Keratinocyte (primary cell): ENCODE measurements at regions not wholly inside any gene's neighbourhood (a gene's known extent, or its start where the extent isn't known, plus 50 kb on each side); places are given as distances from the start of the nearest gene placed in this dataset.

Experiments
- DNase-seq: peaks from one replicate; pipeline ENCODE4 v3.0.0-alpha.2; 2011; ENCODE audit warnings: low read depth, missing footprints, low spot score
- FAIRE-seq: peaks from 2 replicates; lab custom pipeline; 2011; peaks lifted over from hg19 to GRCh38; lab: Jason Lieb, UNC
- H2AFZ ChIP-seq: 2 replicates; pipeline ENCODE4 v1.6.0; 2012; ENCODE audit warnings: low read length, control low read depth, inconsistent platforms; ENCODE audit not compliant: control insufficient read depth
- H3K27ac ChIP-seq: 2 replicates; pipeline ENCODE4 v1.5.1; 2011; ENCODE audit warnings: low read length; ENCODE audit not compliant: control insufficient read depth, insufficient read depth
- H3K27me3 ChIP-seq: 3 replicates; pipeline ENCODE4 v1.6.0; 2011; ENCODE audit warnings: low read length; ENCODE audit not compliant: control insufficient read depth, insufficient read depth; ENCODE audit errors: extremely low read depth
- H3K36me3 ChIP-seq, 2 experiments: 2 replicates in 1 of 2; 3 replicates in 1 of 2; pipeline ENCODE4 v1.5.1; 2011; ENCODE audit warnings: low read length in 2 of 2, mild to moderate bottlenecking in 1 of 2; ENCODE audit not compliant: control insufficient read depth in 2 of 2, insufficient read depth in 2 of 2; ENCODE audit errors: extremely low read depth in 1 of 2
- H3K4me1 ChIP-seq: 3 replicates; pipeline ENCODE4 v1.5.1; 2011; ENCODE audit warnings: low read length; ENCODE audit not compliant: control insufficient read depth, insufficient read depth; ENCODE audit errors: extremely low read depth
- H3K4me2 ChIP-seq: 3 replicates; pipeline ENCODE4 v1.6.0; 2011; ENCODE audit warnings: low read depth, low read length; ENCODE audit not compliant: control insufficient read depth, insufficient read depth; ENCODE audit errors: extremely low read depth
- H3K4me3 ChIP-seq, 3 experiments: fragments of 200-600 bp in 1 of 3; sonication (generic) in 1 of 3; 2 replicates in 2 of 3; 3 replicates in 1 of 3; pipeline ENCODE4 v1.5.1; 2011 to 2016; ENCODE audit warnings: low read length in 3 of 3, mild to moderate bottlenecking in 3 of 3, control low read depth in 2 of 3, inconsistent platforms in 1 of 3, low read depth in 1 of 3, mixed read lengths in 1 of 3, mixed run types in 1 of 3, moderate library complexity in 1 of 3; ENCODE audit not compliant: control insufficient read depth in 2 of 3, insufficient read depth in 2 of 3; ENCODE audit errors: extremely low read depth in 1 of 3
- H3K79me2 ChIP-seq: 2 replicates; pipeline ENCODE4 v1.6.0; 2012; ENCODE audit warnings: low read length; ENCODE audit not compliant: control insufficient read depth, insufficient read depth
- H3K9ac ChIP-seq: 3 replicates; pipeline ENCODE4 v1.6.0; 2011; ENCODE audit warnings: low read length; ENCODE audit not compliant: control insufficient read depth, insufficient read depth; ENCODE audit errors: extremely low read depth
- H3K9me1 ChIP-seq: 3 replicates; pipeline ENCODE4 v1.6.0; 2011; ENCODE audit warnings: low read length; ENCODE audit not compliant: control insufficient read depth, insufficient read depth; ENCODE audit errors: extremely low read depth
- H3K9me3 ChIP-seq: 2 replicates; pipeline ENCODE4 v1.5.1; 2012; ENCODE audit warnings: low read depth, low read length; ENCODE audit not compliant: control insufficient read depth
- H4K20me1 ChIP-seq: 3 replicates; pipeline ENCODE4 v1.6.0; 2011; ENCODE audit warnings: low read length; ENCODE audit not compliant: control insufficient read depth, insufficient read depth; ENCODE audit errors: extremely low read depth
- EZH2 ChIP-seq: IDR thresholded peaks from one replicate; pipeline ENCODE4 v1.6.1; 2012; ENCODE audit warnings: inconsistent platforms, mild to moderate bottlenecking, low read length, moderate library complexity
- dilution Hi-C: fragments of 300-500 bp; cut with MboI; formaldehyde crosslinking; loops from one replicate; pipeline ENCODE4 v1.7.0; 2020; ENCODE audit warnings: low sequenced_read_pairs; ENCODE audit not compliant: extremely low pct_ligation_motif_present
- TF ChIP-seq, protein P1 (sequence below), 3 experiments: IDR thresholded peaks in 1 of 3; conservative IDR thresholded peaks in 1 of 3; optimal IDR thresholded peaks in 1 of 3; 2 replicates in 2 of 3; 3 replicates in 1 of 3; pipeline versions ENCODE3 to v1.5.1; 2011; ENCODE audit warnings: low read length in 3 of 3, mild to moderate bottlenecking in 3 of 3, moderate library complexity in 2 of 3, control low read depth in 1 of 3, inconsistent platforms in 1 of 3; ENCODE audit not compliant: insufficient read depth in 2 of 3; ENCODE audit errors: extremely low read depth in 1 of 3

- no peak overlapping the region for H3K27ac ChIP-seq
- H3K79me2 ChIP-seq, result no peaks in the 10 kb centered on the region
- H2AFZ ChIP-seq, result no peak overlapping the region
- no peak overlapping the region for H3K4me2 ChIP-seq
- TF ChIP-seq EZH2, result no peak
- TF ChIP-seq, protein P1, sequence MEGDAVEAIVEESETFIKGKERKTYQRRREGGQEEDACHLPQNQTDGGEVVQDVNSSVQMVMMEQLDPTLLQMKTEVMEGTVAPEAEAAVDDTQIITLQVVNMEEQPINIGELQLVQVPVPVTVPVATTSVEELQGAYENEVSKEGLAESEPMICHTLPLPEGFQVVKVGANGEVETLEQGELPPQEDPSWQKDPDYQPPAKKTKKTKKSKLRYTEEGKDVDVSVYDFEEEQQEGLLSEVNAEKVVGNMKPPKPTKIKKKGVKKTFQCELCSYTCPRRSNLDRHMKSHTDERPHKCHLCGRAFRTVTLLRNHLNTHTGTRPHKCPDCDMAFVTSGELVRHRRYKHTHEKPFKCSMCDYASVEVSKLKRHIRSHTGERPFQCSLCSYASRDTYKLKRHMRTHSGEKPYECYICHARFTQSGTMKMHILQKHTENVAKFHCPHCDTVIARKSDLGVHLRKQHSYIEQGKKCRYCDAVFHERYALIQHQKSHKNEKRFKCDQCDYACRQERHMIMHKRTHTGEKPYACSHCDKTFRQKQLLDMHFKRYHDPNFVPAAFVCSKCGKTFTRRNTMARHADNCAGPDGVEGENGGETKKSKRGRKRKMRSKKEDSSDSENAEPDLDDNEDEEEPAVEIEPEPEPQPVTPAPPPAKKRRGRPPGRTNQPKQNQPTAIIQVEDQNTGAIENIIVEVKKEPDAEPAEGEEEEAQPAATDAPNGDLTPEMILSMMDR (optimal IDR thresholded peaks at IDR 0.05 in 1 of 3, IDR thresholded peaks at IDR 0.05 in 1 of 3, conservative IDR thresholded peaks at IDR 0.05 in 1 of 3; ENCODE audit: extremely low read depth in 1 of 3, insufficient read depth in 2 of 3, low read length in 3 of 3), result no peak
- dilution Hi-C loops, result no loop called here
- H4K20me1 ChIP-seq, result no peaks in the 10 kb centered on the region
- H3K4me1 ChIP-seq, result no peaks in the 10 kb centered on the region
- H3K9me1 ChIP-seq, result no peaks in the 10 kb centered on the region
- FAIRE-seq (no peak), DNase-seq (no peak)
- H3K27me3 ChIP-seq, result no peaks in the 10 kb centered on the region
- H3K9ac ChIP-seq, result no peak overlapping the region
- H3K36me3 ChIP-seq, result no peaks in the 10 kb centered on the region
- H3K4me3 ChIP-seq, result no peak overlapping the region
- no peaks in the 10 kb centered on the region for H3K9me3 ChIP-seq
Observed at GRCh38 chr7:25322473-25322872, 94.2 kb upstream of the NPVF start.

DNA sequence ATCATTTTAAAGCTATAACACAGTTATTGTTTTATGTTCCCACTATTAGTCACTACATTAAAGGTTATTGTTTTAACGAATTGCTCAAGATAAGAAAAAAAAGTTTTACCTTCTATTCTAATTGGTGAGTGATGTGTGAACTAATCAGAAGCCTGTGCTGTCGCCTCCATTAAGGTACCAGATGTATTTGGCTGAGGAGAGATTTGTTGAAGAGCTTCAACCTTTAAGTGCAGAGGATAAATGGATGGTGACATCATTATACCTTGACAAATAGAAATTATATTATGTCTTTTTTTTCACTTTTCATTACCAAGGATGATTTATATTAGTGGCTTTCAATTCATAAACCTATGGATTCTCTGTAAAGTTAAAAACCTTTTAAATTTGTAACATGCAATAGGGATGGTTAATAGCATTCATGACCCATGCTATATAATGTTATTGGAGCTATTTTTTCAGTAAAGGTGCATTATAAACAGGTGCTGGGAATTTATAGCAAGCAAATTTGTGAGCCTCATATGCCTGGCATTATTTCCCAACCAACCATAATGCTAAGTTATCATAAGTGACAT, 97.0 kb upstream of the NPVF start:
- H3K79me2 ChIP-seq, result no peaks in the 10 kb centered on the region
- H4K20me1 ChIP-seq, result no peaks in the 10 kb centered on the region
- H3K27ac ChIP-seq, result no peak overlapping the region
- no peaks in the 10 kb centered on the region for H3K4me1 ChIP-seq
- FAIRE-seq (no peak), DNase-seq (no peak)
- no peak overlapping the region for H2AFZ ChIP-seq
- no peaks in the 10 kb centered on the region for H3K27me3 ChIP-seq
- no peaks in the 10 kb centered on the region for H3K9me3 ChIP-seq
- no peak overlapping the region for H3K9ac ChIP-seq
- H3K9me1 ChIP-seq, result no peaks in the 10 kb centered on the region
- no peak overlapping the region for H3K4me3 ChIP-seq
- TF ChIP-seq, protein P1 (optimal IDR thresholded peaks at IDR 0.05 in 1 of 3, IDR thresholded peaks at IDR 0.05 in 1 of 3, conservative IDR thresholded peaks at IDR 0.05 in 1 of 3; ENCODE audit: extremely low read depth in 1 of 3, insufficient read depth in 2 of 3, low read length in 3 of 3), result no peak
- no peak for TF ChIP-seq EZH2
- dilution Hi-C loops, result no loop called here
- no peak overlapping the region for H3K4me2 ChIP-seq
- H3K36me3 ChIP-seq, result no peaks in the 10 kb centered on the region
